VCaP (cell line): ENCODE measurements at regions not wholly inside any gene's neighbourhood (a gene's known extent, or its start where the extent isn't known, plus 50 kb on each side); places are given as distances from the start of the nearest gene placed in this dataset.

ENCODE experiments used
- H3K27ac ChIP-seq: fragments of 450-650 bp; 2 replicates; pipeline ENCODE4 v1.5.1; 2017
- TF ChIP-seq, protein P1 (sequence below): fragments of 450-650 bp; conservative IDR thresholded peaks from 2 replicates; pipeline ENCODE4 v1.5.1; 2017; ENCODE audit warnings: mild to moderate bottlenecking, moderate library complexity

DNA sequence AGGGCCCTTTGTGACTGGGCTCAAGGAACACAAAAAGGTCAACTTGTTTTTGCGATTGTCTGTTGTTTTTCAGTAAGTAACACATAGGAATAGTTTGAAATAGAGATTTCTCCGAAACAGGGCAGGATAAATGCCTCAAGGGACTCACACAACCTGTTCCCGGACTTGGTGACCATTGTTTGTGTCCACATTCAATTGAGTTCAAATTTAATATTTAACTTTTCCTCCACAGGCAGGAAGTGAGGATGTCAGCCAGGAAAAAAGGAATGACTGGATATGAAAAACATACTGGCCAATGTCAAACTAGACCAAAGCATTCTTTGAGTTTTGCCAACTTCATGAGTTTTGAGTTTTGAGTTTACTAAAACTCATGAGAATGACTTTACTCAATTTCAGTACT lies 72.7 kb downstream of the SPATA31C2 start:
- TF ChIP-seq, protein P1, sequence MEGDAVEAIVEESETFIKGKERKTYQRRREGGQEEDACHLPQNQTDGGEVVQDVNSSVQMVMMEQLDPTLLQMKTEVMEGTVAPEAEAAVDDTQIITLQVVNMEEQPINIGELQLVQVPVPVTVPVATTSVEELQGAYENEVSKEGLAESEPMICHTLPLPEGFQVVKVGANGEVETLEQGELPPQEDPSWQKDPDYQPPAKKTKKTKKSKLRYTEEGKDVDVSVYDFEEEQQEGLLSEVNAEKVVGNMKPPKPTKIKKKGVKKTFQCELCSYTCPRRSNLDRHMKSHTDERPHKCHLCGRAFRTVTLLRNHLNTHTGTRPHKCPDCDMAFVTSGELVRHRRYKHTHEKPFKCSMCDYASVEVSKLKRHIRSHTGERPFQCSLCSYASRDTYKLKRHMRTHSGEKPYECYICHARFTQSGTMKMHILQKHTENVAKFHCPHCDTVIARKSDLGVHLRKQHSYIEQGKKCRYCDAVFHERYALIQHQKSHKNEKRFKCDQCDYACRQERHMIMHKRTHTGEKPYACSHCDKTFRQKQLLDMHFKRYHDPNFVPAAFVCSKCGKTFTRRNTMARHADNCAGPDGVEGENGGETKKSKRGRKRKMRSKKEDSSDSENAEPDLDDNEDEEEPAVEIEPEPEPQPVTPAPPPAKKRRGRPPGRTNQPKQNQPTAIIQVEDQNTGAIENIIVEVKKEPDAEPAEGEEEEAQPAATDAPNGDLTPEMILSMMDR: no peak

DNA sequence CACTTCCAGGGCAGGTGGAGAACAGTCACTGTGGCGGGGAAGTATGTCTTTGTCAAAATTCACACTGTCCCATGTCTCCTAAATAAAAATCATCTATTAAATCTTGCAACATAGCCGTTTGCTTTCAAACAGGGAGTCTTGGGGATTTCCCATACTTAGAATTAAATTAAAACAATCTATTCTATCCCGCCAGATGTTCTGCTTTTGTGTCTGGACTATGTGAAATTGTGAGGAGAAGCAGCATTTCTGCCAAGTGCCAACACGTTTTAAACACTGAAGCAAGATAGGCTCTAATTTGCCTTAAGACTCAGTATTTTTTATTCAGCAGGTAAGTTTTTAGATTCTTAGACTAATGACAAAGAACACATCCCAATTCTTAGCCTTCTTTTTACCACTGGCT lies 73.7 kb downstream of the SPATA31C2 start:
- no peak overlapping the region for H3K27ac ChIP-seq
- TF ChIP-seq, protein P1: no peak

More for the DNA sequence above, 72.7 kb downstream of the SPATA31C2 start:
- H3K27ac ChIP-seq: peak overlapping the region; percentile 31; the same call in 1 of the 2 replicates

DNA sequence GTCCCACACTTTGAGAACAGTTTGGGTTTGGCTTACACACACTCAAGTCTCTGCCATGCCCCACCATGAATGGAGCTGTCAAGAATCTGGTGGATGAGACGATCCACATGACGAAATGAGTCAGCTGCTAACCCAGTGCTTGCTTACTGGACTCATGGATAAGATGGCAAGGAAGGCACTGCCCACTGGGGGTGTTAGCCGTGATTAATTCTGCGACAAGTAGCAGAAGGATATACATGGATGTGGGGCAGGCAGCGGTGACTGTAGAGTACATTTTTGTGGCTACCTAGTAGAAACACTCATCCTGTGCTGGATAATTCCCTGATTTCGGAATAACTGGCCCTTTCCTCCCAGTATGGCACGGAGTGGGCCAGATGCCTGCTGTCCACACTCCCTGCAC lies 77.5 kb downstream of the SPATA31C2 start:
- H3K27ac ChIP-seq: no peak overlapping the region
- TF ChIP-seq, protein P1: no peak

DNA sequence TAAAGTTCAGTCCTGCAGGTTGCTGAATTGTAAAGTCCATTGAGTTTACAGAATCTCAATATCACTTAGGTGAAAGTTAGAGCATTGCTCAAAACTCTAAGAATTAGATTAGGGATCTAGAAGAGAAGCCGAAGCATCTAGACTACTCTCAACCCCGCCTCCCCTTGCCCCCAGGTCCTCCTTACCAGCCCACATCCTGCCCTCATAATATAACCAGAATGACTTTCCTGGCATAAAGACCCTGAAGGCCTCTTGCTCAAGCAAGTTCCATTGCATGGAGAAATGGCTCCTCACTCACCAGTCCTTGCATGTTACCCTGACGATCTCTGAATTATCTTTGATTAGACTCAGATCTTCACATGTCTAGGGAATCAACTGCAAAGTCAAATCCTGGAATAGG lies 78.8 kb downstream of the SPATA31C2 start:
- TF ChIP-seq, protein P1: no peak
- H3K27ac ChIP-seq: no peak overlapping the region

DNA sequence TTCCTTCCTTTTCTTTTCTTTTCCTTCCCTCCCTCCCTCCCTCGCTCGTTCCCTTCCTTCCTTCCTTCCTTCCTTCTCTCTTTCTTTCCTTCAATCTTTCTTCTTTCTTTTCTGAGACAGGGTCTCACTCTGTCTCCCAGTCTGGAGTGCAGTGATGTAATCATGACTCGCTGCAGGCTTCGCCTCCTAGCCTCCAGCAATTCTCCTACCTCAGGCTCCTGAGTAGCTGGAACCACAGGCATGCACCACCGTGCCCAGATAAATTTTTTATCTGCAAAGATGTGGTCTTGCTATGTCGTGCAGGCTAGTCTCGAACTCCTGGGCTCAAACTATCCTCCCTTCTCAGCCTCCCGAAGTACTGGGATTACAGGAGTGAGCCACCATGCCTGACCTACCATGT lies 81.4 kb downstream of the SPATA31C2 start:
- TF ChIP-seq, protein P1: no peak
- H3K27ac ChIP-seq: no peak overlapping the region

DNA sequence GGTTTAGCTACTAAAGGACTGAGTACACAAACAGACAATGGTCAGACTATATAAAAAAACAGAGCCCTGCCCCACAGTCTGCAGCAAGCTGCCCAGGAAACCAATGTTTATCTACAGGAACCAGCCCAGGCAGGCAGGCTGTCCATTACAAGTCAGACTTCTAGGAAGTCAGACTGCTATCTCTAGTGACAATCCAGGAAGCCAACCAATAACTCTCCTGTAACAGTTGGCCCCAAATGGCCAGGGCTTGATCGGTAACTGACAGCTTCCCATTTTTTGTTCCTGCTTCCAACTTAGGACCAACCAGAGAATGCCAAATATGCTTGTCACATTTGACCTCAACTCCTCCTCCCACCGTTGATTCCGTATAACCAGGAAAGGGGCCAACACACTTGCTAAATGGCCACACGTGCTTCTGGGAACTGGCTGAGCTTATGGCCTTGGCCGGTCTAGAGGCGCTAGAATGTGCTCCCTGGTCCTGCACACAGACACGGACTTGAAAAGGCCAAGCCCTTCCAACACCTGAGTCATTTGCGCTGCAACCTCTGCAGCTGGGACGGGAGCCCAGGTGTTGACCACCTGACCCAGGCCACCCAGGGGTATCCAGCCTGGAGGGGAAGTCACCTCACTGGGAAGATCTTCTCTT lies 79.6 kb upstream of the CDK20 start:
- no peak overlapping the region for H3K27ac ChIP-seq
- TF ChIP-seq, protein P1: no peak

DNA sequence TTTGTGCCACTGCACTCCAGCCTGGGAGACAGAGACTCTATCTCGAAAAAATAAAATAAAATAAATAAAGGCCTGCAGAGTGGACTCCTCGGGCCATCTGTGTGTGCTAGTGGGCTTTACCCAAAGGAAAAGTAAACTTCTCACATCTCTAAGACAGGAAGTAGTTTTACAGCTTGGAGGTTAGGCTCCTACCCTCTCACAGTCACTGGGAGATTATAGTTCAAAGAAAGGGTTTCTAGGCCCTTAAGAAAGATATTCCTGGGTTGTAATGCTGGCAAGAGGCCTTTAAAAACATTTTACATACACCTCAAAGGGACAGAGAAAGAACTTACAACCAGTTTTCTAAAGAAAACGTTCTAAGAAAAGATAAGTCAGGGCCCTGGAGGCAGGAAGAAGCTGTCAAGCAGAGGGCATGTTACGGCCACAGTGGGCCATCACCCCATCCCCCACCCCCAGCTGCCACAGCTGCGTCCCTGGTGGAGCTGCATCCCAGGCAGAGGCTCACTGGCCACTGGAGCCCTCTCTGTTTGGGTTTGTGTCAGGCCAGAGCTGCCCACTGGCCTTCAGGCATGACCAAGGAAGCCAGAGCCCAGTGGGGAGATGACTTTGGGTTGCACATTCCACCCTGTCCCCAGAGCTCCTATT lies 78.1 kb upstream of the CDK20 start:
- TF ChIP-seq, protein P1: no peak
- no peak overlapping the region for H3K27ac ChIP-seq
